ENCODE measurements at regions not wholly inside any gene's neighbourhood (a gene's known extent, or its start where the extent isn't known, plus 50 kb on each side); places are given as distances from the start of the nearest gene placed in this dataset.
"Not testable (repeated sequence)": the region's sequence is repeated elsewhere in the genome, so short reads cannot be mapped to it uniquely, and the experiment has no call there.

DNA sequence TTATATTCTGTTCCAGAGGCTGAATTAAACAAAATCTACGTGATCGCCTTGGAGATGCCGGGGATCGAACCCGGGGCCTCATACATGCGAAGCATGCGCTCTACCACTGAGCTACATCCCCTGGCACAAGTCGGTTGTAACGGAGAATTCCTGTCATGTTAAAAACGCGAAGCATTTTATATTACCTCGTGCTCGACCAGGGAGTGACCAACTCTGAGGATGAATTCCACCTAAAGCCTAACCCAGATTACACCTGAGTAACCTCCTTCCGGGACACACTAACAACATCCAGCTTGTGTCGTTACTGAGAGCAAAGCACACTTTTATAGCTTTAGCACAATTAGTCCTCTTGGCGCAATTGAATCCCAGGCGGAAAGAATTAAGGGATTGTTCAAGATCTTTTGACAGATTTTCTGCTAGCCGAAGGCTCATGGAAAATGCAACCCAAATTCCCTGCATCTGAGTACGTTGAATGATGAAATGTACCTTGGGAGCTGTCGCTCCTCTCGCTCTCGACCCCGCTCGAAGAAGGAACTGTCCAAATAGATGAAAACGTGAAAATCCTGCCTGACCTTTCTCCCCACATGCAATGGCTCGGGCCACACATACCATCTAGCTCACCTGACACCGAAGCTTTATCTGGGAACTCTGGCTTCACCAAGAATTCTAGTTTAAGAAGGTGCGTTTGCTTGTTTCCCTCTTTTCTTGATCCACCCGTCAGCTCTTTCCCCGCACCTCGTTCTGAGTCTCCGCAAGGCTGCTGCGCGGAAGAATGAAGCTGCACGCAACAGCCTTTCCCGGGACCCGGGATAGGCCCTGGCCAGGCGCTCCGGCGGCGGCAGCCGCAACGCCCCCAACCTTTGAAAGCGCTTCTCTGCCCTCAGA is 148.3 kb downstream of the GPX5 start:
- peaks cover 6% of the 10 kb centered on the region for H3K4me1 Mint-ChIP-seq
- H3K9me3 Mint-ChIP-seq, result peaks cover 12% of the 10 kb centered on the region
- no peak overlapping the region for H3K27ac Mint-ChIP-seq
- H3K4me3 Mint-ChIP-seq, result peak overlapping the region; percentile 88
- peaks cover 41% of the 10 kb centered on the region for H3K27me3 Mint-ChIP-seq (ENCODE audit: low read depth, poor library complexity)
- H3K36me3 Mint-ChIP-seq (ENCODE audit: low read depth), result peaks cover 13% of the 10 kb centered on the region
- TF ChIP-seq, protein P1, sequence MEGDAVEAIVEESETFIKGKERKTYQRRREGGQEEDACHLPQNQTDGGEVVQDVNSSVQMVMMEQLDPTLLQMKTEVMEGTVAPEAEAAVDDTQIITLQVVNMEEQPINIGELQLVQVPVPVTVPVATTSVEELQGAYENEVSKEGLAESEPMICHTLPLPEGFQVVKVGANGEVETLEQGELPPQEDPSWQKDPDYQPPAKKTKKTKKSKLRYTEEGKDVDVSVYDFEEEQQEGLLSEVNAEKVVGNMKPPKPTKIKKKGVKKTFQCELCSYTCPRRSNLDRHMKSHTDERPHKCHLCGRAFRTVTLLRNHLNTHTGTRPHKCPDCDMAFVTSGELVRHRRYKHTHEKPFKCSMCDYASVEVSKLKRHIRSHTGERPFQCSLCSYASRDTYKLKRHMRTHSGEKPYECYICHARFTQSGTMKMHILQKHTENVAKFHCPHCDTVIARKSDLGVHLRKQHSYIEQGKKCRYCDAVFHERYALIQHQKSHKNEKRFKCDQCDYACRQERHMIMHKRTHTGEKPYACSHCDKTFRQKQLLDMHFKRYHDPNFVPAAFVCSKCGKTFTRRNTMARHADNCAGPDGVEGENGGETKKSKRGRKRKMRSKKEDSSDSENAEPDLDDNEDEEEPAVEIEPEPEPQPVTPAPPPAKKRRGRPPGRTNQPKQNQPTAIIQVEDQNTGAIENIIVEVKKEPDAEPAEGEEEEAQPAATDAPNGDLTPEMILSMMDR (IDR thresholded peaks at IDR 0.05), result no peak
- DNase-seq, result peak; percentile 68

DNA sequence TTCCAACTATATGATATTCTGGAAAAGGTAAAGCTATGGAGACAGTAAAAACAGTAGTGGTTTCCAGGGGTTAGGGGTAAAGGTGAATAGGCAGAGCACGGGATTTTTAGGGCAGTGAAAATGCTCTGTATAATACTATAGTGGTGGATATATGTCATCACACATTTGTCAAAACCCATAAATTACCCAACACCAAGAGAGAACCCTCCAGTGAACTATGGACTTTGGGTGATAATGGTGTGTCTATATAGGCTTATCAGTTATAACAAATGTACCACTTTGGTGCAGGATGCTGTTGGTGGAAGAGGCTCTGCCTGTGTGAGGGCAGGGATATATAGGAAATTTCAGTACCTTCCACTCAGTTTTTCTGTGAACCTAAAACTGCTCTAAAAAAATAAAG is 149.9 kb downstream of the GPX5 start:
- H3K27me3 Mint-ChIP-seq (ENCODE audit: low read depth, poor library complexity), result peaks cover 43% of the 10 kb centered on the region
- H3K4me1 Mint-ChIP-seq, result peaks cover 6% of the 10 kb centered on the region
- peaks cover 12% of the 10 kb centered on the region for H3K9me3 Mint-ChIP-seq
- peaks cover 13% of the 10 kb centered on the region for H3K36me3 Mint-ChIP-seq (ENCODE audit: low read depth)
- DNase-seq, result no peak
- H3K4me3 Mint-ChIP-seq, result peak overlapping the region; percentile 88
- TF ChIP-seq, protein P1 (IDR thresholded peaks at IDR 0.05), result no peak
- no peak overlapping the region for H3K27ac Mint-ChIP-seq

DNA sequence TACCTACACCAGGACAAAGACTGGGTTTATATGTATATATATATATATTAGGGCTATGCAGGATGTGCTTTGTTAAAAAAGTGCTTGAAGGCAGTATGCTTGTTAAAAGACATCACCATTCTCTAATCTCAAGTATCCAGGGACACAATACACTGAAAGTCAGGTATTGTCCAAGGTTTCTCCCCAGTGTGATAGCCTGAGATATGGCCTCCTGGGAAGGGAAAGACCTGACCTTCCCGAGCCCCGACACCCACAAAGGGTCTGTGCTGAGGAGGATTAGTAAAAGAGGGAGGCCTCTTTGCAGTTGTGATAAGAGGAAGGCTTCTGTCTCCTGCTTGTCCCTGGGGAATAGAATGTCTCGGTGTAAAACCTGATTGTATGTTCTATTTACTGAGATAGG is 156.9 kb downstream of the GPX5 start:
- TF ChIP-seq, protein P1 (IDR thresholded peaks at IDR 0.05), result no peak
- Mint-ChIP-seq H3K36me3 (ENCODE audit: low read depth) (no peaks in the 10 kb centered on the region), H3K4me3 (no peak overlapping the region), H3K27ac (no peak overlapping the region), H3K27me3 (ENCODE audit: low read depth, poor library complexity) (peaks cover 32% of the 10 kb centered on the region), H3K9me3 (no peaks in the 10 kb centered on the region), H3K4me1 (peaks cover 40% of the 10 kb centered on the region)
- DNase-seq, result no peak

DNA sequence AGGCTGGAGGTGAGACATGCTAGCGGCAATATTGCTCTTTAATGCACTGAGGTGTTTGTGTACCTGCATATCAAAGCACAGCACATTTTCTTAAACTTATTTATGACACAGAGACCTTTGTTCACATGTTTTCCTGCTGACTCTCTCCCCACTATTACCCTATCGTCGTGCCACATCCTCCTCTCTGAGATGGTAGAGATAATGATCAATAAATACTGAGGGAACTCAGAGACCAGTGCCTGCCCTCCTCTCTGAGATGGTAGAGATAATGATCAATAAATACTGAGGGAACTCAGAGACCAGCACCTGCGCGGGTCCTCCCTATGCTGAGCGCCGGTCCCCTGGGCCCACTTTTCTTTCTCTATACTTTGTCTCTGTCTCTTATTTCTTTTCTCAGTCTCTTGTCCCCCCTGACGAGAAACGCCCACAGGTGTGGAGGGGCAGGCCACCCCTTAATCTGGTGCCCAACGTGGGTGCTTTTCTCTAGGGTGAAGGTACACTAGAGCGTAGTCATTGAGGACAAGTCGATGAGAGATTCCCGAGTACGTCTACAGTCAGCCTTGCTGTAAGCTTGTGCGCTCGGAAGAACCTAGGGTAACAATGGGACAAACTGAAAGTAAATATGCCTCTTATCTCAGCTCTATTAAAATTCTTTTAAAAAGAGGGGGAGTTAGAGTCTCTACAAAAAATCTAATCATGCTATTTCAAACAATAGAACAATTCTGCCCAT is 157.4 kb downstream of the GPX5 start:
- Mint-ChIP-seq H3K4me1 (peaks cover 46% of the 10 kb centered on the region), H3K27me3 (ENCODE audit: low read depth, poor library complexity) (peaks cover 34% of the 10 kb centered on the region)
- not testable (repeated sequence) for H3K27ac Mint-ChIP-seq; H3K4me3 Mint-ChIP-seq; H3K36me3 Mint-ChIP-seq (ENCODE audit: low read depth); DNase-seq; H3K9me3 Mint-ChIP-seq

DNA sequence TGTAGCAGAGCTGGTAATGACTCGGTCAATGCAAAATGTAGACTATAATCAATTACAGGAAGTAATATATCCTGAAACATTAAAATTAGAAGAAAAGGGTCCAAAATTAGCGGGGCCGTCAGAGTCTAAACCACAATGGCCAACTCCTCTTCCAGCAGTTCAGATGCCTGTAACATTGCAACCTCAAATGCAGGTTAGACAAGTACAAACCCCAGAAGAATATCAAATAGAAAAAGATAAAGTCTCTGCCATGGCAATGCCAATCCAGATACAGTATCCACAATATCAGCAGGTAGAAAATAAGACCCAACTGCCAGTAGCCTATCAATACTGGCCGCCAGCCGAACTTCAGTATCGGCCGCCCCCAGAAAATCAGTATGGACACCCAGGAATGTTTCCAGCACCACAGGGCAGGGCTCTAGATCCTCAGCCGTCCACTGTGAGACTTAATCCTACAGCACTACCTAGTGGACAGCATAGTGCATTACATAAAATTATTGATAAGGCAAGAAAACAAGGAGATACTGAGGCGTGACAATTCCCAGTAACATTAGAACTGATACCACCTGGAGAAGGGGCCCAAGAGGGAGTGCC is 158.4 kb downstream of the GPX5 start:
- peaks cover 31% of the 10 kb centered on the region for H3K27me3 Mint-ChIP-seq (ENCODE audit: low read depth, poor library complexity)
- no peaks in the 10 kb centered on the region for H3K36me3 Mint-ChIP-seq (ENCODE audit: low read depth)
- TF ChIP-seq, protein P1 (IDR thresholded peaks at IDR 0.05), result peak; percentile 68
- peak; percentile 38 for DNase-seq
- H3K27ac Mint-ChIP-seq, result no peak overlapping the region
- H3K4me1 Mint-ChIP-seq, result peaks cover 48% of the 10 kb centered on the region
- no peaks in the 10 kb centered on the region for H3K9me3 Mint-ChIP-seq
- no peak overlapping the region for H3K4me3 Mint-ChIP-seq

DNA sequence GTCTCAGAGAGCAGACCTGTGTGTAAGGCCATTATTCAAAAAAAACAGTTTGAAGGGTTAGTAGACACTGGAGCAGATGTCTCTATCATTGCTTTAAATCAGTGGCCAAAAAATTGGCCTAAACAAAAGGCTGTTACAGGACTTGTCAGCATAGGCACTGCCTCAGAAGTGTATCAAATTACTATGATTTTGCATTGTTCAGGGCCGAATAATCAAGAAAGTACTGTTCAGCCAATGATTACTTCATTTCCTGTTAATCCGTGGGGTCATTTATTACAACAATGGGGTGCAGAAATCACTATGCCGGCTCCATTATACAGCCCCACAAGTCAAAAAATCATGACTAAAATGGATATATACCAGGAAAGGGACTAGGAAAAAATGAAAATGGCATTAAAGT is 160.3 kb downstream of the GPX5 start:
- not testable (repeated sequence) for H3K36me3 Mint-ChIP-seq (ENCODE audit: low read depth); H3K9me3 Mint-ChIP-seq; H3K27ac Mint-ChIP-seq; DNase-seq; H3K4me3 Mint-ChIP-seq
- Mint-ChIP-seq H3K4me1 (peaks cover 59% of the 10 kb centered on the region), H3K27me3 (ENCODE audit: low read depth, poor library complexity) (peaks cover 31% of the 10 kb centered on the region)

All from nephron progenitor cell (in vitro differentiated cells).